ENCODE measurements at regions not wholly inside any gene's neighbourhood (a gene's known extent, or its start where the extent isn't known, plus 50 kb on each side); places are given as distances from the start of the nearest gene placed in this dataset.

DNA sequence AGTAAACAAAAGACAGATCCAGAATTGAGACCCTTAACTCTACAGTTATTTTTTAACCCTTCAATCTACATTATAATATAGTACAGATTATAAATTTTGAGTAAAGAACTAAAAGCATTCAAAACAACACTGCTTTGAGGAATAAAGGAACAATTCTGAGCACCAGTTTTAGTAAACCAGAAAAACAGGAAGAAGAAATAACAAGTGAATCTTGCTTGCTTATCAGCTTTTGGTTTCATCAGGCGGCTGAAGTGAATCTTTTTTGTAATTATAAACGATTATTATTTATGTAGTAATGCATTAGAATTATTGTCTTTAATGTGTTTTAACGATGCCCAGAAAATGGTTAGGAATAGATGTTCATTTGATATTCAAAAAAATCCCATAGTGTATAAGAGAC is 305.4 kb downstream of the ARAP2 start:
- no peak for DNase-seq (ENCODE audit: low read depth in 2 of 2)

DNA sequence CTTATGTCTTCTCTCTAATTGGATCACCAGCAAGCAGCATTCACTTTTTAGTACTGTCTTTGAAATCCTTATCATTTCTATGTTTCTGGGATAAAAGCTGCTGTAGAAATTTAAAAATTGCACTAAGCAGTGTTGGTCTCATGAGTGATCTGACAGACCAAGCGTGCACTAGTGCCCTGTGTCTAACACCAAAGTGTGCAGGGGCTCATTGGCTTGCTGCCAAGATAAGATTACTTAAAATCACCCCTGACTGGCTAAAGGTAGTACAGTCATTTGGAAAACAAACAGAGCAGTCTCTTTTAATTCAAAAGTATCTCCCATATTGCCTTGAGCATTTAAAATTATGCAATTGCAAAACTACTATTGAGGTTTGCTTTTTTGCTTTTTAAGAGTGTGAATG is 304.6 kb downstream of the ARAP2 start:
- no peak for DNase-seq (ENCODE audit: low read depth in 2 of 2)

DNA sequence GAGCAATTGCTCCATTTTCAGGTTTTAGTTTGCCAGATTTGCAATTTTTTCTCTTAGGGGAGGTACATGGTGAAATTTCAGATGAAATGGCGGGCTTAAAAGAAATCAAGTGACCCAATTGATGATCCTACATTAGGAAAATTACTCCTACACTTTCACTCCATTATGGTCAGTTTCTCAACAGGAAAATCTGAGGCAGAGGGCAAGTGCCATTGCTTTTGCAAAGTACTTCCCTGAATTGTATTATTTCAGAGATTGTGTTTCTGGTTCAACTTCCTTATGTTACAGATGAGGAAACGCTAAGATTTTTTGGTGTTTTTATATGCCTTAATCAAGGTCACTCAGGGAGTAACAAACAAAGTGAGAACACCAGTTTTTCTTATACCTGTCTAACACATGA is 302.2 kb downstream of the ARAP2 start:
- DNase-seq (ENCODE audit: low read depth in 2 of 2), result no peak

DNA sequence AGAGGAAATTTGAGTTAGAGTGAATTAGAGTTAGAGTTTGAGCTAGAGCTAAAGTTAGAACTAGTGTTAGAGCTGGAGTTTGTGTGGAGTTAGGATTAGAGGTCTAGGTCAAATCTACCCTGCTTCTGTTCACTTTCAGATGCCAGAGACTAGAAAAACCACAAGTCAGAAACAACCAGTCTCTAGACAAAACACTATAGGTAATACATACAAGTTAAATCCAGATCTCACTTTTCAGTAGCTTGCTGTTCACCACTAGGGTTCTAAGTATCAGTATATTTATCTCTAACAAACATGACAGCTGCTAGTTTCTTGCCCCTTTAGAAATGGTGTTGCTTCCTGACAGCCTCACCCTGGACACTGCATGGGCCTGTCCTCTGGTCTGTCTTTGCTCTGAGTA is 300.7 kb downstream of the ARAP2 start:
- DNase-seq (ENCODE audit: low read depth in 2 of 2), result no peak

DNA sequence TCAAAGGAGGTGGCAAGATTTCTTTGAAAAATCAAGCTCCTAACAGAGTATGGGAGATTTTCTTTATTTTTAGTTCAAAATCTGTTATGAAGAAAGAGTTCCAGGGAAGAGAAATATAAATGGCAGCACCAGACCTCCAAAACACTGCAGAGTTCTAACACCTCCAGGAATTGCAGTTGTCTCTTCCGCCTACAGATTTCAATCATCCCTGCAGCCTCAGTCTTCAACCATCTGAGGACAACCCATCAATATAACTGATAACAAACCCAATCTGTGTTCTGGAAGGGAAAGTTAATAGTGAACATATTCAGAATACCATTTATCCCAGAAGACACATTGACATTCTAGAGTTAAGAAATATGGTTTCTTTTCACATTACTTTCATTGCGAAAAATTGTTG is 296.1 kb downstream of the ARAP2 start:
- no peak for DNase-seq (ENCODE audit: low read depth in 2 of 2)

DNA sequence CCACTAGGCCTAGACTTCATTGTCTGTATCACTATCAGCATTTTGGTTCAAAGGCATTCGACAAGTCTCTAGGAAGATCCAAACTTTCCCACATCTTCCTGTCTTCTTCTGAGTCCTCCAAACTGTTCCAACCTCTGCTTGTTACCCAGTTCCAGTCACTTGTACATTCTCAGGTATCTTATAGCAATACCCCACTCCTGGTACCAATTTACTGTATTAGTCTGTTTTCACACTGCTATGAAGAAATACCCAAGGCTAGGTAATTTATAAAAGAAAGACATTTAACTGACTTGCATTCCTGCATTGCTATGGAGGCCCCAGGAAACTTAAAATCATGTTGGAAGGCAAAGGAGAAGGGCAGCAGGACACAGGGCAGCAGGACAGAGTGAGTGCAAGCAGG is 293.9 kb downstream of the ARAP2 start:
- DNase-seq (ENCODE audit: low read depth in 2 of 2), result no peak

DNA sequence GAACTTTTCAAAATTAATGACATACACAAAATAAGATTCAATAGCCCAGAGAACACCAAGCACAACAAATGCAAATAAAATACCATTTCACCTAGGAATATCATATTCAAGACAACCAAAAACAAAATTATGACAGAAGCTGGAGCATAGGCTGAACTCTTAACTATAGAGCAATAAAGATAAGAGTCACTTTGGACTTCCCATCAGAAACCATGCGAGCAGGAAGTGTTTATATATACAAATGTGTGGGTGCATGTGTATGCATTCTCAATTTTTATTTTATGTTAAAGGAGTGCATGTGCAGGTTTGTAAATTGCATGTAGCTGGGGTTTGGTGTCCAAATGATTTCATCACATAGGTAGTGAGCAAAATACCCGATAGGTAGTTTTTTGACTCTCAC is 291.6 kb downstream of the ARAP2 start:
- no peak for DNase-seq (ENCODE audit: low read depth in 2 of 2)

DNA sequence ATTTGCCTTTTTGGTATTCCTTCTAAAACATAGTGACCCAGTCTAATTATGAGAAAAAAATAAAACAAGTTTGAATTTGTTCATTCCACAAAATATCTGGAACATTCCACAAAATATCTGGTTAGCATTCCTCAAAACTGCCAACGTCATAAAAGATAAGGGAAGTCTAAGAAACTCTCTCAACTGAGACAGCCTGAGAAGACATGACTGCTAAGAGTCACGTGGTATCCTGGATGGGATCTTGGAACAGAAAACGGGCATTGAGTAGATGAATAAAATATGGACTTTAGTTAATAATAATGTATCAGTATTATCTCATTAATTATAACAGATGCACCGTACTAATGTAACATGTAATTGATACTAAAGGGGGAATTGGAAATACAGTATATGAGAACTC is 280.9 kb downstream of the ARAP2 start:
- DNase-seq (ENCODE audit: low read depth in 2 of 2), result no peak

DNA sequence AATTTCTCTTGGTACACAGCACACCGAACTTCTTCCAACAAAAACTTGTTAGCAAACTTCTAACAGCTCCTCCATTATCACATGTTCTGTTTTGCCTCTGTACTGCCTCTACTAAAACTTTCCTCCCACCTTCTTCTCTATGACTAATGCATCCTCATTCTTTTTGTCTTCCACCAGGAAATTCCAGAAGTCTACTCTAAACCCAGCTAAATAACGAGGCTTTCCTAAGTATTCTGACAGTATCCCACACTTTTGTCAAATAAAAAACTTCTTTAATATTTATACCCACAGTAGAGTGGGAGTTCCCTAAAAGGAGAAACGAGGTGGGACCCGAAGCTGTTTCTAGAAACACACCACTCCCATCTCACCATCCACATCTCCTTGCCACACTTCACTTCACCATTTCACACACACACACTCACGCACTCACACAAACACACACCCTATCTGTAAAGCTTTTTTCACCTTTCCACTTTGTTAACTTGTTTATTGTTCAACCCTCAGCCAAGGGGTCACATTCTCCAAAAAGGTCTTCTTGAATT is 280.3 kb downstream of the ARAP2 start:
- DNase-seq (ENCODE audit: low read depth in 2 of 2), result no peak

DNA sequence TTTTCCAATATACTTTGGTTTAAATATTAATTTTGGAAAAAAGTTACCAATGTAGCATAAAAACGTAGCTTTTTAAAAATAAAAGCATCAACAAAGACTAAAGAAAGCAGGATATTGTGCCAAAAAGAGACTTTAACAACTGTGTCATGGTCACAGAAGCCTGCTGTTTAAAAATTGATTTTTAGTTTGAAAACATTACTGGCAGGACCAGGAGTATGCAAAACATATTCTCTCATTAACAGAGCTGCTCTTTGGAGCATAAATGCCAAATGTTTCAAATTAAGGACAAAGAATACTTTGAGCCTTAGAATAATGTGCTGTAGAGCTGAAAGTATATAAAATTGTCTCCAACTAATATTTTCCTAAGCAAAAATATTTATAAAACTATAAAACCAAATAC is 279.0 kb downstream of the ARAP2 start:
- DNase-seq (ENCODE audit: low read depth in 2 of 2), result no peak

DNA sequence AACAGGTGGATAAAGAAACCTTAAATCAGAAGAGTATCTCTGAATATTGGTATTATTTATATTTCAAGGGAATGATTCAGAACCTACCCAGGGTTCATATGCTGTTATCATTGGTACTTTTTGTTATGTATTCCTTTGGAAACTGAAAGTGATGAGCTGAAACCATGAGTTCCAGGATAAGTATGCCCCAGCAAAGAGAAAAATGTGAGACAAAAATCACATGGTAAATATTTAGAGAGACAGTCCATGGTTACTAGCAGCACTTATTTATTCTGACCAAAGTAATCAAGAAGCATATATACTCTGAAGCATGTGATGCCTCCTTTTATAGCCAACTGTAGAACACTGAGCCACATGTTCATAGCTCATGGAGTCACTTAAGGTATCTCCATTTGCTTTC is 277.7 kb downstream of the ARAP2 start:
- DNase-seq (ENCODE audit: low read depth in 2 of 2), result no peak

DNA sequence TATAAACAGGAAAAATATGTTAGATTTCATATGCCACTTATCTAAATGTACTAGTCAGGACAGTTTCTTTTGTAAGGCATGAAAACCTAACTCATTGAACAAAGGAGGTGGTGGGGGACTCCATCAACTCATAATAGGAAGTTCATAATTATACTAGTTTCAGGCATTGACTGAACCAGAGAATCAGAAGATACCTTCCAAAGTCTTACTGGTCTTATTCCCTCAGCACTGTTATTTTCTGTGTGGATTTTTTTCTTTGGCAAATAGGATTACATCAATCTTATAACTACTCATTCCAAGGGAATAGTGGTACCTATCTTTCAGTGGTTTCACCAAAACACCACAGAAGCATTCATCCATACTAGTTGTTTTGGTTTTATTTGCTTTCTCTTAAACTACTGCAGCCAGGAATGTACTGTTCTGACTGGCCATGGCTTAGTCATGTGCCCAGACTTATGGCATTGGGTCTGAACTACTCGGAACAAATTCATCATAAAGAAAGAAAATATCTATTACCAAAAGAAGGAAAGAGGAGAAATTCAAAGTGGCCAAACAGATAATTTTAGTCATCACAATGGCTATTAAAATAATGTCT is 273.9 kb downstream of the ARAP2 start:
- DNase-seq (ENCODE audit: low read depth in 2 of 2), result no peak

DNA sequence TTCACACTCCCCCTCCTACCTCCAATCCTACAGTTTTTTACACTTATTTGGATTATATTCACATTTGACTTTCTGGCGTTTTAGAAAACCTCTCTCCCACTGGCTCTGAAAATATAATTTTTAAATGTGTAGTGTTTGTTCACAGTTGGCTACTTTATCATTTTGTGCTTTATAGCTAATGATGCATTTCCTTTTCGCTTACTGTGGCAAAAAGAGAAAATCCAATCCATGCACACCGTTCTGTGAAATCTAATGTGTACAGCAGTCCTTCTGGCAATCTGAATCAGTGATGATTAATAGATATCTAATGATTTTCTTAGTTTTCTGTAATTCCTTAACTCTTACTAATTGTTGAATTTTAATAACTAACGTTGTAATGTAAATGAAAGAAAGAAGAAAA is 271.5 kb downstream of the ARAP2 start:
- no peak for DNase-seq (ENCODE audit: low read depth in 2 of 2)

DNA sequence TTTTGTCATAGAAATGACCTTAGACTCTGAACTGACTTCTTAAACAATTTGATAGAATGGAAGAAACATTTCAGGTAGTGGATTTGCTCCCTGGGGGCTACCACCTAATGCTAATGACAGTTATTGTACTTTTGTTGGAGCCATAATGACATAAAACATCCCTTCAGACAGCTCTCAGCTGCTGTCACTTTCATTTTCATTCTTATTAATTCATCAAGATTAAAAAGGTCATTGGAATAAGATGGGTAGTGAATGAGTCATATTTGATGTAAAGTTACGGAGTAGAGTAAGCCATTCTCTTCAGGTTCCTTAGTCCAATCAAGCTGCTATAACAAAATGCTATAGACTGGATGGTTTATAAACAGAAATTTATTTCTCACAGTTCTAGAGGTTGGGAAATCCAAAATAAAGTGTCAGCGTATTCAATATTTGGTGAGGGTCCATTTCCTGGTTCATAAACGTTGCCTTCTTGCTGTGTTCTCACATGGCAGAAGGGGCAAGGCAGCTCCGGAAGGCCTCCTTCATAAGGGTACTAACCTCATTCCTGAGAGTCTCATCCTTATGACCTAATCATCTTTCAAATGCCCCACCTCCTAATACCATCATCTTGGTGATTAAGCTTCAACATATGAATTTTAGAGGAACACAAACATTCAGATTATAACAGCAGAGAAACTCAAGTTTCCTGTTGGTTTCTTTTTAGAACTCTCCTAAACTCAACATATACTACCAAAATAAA is 268.5 kb downstream of the ARAP2 start:
- no peak for DNase-seq (ENCODE audit: low read depth in 2 of 2)

DNA sequence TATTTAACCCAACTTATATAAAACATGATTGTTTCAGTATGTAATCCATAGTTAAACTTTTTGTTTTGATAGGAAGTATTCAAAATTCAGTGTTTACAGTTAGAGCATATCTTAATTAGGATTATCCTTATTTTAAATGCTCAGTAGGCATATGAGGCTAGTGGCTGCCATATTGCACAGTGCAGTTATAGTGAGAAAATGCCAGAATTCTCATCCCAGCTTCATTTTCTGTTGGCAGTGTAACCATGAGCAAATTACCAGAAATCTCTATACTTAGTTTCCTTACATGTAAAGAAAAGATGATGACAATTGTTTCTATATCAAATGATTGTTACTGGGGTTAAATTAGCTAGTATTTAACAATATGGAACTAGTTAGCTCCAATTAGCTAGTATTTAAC is 265.8 kb downstream of the ARAP2 start:
- DNase-seq (ENCODE audit: low read depth in 2 of 2), result no peak

DNA sequence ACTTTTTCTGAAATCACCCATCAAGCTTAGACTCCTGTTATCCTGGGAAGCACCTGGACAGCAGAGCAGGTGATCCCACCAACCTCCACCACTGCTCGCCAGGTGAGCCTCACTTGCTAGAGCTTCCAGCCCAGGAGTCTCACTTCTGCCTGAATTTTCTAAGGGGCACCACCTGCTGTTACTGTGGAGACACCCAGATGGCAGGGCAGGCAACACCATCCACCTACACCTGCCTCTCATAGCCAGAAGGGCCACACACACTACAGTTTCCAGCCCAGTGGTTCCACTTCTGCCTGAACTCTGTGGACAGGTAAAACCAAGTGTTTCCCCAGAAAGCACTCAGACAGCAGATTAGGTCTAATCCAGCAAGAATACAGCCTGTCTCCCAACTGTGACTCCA is 262.0 kb downstream of the ARAP2 start:
- DNase-seq (ENCODE audit: low read depth in 2 of 2), result no peak

DNA sequence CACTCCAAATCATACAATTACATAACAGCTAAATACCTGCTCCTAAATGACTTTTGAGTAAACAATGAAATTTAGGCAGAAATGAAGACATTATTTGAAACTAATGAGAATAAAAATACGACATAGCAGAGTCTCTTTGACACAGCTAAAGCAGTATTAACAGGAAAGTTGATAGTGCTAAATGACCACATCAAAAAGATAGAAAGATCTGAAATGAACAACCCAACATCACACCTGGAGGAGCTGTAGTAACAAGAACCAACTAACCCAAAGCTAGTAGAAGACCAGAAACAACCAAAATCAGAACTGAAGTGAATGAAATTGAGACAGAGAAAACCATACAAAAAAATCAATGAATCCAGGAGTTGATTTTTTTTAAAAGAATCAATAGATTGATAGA is 257.8 kb downstream of the ARAP2 start:
- no peak for DNase-seq (ENCODE audit: low read depth in 2 of 2)

DNA sequence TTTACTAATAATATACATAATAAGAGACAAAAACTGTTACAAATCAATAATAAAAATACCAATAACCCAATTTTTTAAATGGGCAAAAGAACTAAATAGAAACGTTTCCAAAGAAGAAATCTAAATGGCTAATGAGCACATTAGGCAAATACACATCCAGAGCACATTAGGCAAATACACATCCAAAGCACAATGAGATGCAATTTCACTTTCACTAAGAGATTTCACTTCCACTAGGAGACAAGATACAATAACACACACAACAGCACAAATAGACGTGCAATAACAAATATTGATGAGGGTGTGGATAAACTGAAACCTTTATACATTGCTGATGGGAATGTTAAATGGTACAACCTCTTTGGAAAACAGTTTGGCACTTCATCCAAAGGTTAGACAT is 250.7 kb downstream of the ARAP2 start:
- no peak for DNase-seq (ENCODE audit: low read depth in 2 of 2)

DNA sequence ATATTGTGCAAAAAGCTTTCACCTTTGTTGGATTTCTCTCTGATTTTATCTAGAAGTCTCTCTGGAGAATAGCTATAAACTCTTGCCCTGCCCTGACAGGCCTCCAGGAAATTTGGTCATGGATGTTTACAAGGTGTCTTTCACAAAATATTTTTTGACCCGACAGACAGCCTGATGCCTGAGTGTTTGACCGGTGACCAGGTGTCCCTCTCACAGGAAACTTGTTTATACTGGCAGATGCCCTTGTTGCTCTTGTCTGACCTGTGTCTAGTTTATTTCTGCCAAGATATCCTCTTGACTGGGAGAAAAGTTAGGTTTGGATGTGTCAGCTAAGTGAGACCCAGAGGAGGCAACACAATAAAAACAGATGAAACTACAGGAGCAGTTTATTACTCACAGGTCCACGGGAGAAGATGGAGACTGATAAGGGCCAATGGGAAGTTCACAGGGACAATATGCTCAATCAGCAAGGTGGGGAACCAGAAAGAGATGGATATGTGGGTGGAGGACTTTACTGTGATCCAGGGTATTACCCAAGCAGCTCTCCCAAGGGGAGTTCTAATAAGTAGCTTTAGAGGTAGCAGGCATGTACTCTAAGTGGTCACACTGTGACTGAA is 243.3 kb downstream of the ARAP2 start:
- DNase-seq (ENCODE audit: low read depth in 2 of 2), result no peak

DNA sequence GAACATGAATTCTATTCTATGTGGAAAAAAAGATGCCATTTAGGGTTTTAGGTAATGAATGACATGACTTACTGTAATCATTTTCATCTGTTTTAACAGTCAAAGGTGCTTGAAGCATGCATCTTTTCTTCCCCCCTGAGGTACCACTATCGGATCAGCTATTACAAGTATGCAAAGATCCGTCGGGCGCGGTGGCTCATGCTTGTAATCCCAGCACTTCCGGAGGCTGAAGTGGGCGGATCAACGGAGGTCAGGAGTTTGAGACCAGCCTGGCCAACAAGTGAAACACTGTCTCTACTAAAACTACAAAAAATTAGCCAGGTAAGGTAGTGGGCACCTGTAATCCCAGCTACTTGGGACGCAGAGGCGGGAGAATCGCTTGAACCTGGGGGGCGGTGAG is 241.3 kb downstream of the ARAP2 start:
- no peak for DNase-seq (ENCODE audit: low read depth in 2 of 2)

DNA sequence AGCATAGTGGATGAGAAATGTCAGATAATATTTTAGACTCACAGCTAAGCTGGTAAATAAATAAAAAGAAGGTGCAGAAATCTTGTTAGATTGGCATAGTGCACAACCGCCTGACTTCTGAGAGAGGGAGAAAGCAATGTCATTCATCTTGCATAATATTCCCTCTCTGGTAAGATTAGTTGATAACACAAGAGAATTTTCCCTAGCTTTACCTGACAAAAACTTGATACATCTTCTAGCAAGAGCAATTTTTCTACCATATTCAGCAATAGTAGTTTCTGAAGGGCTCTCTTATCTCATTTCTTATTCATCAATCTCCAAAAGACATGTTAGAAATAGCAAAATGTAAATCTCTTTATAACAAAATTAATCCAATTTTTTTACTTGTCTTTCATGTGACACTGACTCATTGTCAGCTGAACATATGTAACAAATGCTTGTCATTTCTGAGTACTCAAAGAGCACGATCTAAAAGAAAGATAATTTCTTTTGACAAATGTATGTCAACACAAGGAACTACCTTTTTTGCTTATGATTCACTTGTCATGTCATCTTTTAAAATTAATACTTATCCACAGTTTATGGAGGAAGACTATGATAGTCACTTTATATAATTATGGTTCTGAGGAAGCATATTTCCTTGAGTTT is 240.0 kb downstream of the ARAP2 start:
- no peak for DNase-seq (ENCODE audit: low read depth in 2 of 2)

DNA sequence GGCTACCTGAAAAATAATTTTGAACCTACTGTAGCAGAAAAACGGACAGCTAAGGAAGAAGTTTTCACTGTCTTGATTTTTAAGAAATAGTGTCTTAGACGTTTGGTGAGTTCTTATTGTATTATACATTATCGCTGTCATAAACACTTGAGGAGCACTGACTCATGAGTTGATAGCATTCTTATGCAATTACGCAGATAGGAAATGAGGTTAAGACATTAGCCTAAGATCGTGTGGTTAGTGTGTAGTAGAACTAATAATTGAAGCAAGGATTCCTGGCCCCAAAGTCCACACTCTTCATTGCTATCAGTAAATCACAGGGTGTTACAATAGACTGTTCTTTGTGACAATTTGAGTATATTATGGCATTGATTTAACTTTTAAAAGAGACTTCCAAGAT is 238.1 kb downstream of the ARAP2 start:
- DNase-seq (ENCODE audit: low read depth in 2 of 2), result no peak

All from stimulated activated CD4-positive, alpha-beta T cell treated with anti-CD3 and anti-CD28 coated beads, Interleukin-1b, Interleukin-23, amount 100 ng/mL, for 4 hours (primary cell).